ENCODE measurements at regions not wholly inside any gene's neighbourhood (a gene's known extent, or its start where the extent isn't known, plus 50 kb on each side); places are given as distances from the start of the nearest gene placed in this dataset.

- TF ChIP-seq, protein P1, sequence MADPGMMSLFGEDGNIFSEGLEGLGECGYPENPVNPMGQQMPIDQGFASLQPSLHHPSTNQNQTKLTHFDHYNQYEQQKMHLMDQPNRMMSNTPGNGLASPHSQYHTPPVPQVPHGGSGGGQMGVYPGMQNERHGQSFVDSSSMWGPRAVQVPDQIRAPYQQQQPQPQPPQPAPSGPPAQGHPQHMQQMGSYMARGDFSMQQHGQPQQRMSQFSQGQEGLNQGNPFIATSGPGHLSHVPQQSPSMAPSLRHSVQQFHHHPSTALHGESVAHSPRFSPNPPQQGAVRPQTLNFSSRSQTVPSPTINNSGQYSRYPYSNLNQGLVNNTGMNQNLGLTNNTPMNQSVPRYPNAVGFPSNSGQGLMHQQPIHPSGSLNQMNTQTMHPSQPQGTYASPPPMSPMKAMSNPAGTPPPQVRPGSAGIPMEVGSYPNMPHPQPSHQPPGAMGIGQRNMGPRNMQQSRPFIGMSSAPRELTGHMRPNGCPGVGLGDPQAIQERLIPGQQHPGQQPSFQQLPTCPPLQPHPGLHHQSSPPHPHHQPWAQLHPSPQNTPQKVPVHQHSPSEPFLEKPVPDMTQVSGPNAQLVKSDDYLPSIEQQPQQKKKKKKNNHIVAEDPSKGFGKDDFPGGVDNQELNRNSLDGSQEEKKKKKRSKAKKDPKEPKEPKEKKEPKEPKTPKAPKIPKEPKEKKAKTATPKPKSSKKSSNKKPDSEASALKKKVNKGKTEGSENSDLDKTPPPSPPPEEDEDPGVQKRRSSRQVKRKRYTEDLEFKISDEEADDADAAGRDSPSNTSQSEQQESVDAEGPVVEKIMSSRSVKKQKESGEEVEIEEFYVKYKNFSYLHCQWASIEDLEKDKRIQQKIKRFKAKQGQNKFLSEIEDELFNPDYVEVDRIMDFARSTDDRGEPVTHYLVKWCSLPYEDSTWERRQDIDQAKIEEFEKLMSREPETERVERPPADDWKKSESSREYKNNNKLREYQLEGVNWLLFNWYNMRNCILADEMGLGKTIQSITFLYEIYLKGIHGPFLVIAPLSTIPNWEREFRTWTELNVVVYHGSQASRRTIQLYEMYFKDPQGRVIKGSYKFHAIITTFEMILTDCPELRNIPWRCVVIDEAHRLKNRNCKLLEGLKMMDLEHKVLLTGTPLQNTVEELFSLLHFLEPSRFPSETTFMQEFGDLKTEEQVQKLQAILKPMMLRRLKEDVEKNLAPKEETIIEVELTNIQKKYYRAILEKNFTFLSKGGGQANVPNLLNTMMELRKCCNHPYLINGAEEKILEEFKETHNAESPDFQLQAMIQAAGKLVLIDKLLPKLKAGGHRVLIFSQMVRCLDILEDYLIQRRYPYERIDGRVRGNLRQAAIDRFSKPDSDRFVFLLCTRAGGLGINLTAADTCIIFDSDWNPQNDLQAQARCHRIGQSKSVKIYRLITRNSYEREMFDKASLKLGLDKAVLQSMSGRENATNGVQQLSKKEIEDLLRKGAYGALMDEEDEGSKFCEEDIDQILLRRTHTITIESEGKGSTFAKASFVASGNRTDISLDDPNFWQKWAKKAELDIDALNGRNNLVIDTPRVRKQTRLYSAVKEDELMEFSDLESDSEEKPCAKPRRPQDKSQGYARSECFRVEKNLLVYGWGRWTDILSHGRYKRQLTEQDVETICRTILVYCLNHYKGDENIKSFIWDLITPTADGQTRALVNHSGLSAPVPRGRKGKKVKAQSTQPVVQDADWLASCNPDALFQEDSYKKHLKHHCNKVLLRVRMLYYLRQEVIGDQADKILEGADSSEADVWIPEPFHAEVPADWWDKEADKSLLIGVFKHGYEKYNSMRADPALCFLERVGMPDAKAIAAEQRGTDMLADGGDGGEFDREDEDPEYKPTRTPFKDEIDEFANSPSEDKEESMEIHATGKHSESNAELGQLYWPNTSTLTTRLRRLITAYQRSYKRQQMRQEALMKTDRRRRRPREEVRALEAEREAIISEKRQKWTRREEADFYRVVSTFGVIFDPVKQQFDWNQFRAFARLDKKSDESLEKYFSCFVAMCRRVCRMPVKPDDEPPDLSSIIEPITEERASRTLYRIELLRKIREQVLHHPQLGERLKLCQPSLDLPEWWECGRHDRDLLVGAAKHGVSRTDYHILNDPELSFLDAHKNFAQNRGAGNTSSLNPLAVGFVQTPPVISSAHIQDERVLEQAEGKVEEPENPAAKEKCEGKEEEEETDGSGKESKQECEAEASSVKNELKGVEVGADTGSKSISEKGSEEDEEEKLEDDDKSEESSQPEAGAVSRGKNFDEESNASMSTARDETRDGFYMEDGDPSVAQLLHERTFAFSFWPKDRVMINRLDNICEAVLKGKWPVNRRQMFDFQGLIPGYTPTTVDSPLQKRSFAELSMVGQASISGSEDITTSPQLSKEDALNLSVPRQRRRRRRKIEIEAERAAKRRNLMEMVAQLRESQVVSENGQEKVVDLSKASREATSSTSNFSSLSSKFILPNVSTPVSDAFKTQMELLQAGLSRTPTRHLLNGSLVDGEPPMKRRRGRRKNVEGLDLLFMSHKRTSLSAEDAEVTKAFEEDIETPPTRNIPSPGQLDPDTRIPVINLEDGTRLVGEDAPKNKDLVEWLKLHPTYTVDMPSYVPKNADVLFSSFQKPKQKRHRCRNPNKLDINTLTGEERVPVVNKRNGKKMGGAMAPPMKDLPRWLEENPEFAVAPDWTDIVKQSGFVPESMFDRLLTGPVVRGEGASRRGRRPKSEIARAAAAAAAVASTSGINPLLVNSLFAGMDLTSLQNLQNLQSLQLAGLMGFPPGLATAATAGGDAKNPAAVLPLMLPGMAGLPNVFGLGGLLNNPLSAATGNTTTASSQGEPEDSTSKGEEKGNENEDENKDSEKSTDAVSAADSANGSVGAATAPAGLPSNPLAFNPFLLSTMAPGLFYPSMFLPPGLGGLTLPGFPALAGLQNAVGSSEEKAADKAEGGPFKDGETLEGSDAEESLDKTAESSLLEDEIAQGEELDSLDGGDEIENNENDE (IDR thresholded peaks at IDR 0.05; ENCODE audit: insufficient replicate concordance, low read length), result no peak
- TF ChIP-seq POU5F1 (IDR thresholded peaks at IDR 0.05; ENCODE audit: low read depth, low read length), result no peak
- no peak for TF ChIP-seq KDM5A (IDR thresholded peaks at IDR 0.05; ENCODE audit: low read length)
- no peak for TF ChIP-seq SIN3A (conservative IDR thresholded peaks at IDR 0.05 in 1 of 2, IDR thresholded peaks at IDR 0.05 in 1 of 2; ENCODE audit: low read depth in 1 of 2, low read length in 2 of 2)
- TF ChIP-seq MAFK (IDR thresholded peaks at IDR 0.05; ENCODE audit: low read depth, low read length), result no peak
Measured at GRCh38 chr13:106355866-106356265, 179.6 kb downstream of the EFNB2 start (continued).
